AG09319 (cell line): ENCODE measurements at regions not wholly inside any gene's neighbourhood (a gene's known extent, or its start where the extent isn't known, plus 50 kb on each side); places are given as distances from the start of the nearest gene placed in this dataset.

Source experiments
- DNase-seq: peaks from one replicate; pipeline ENCODE4 v3.0.0-alpha.2; 2010; ENCODE audit warnings: low read depth; ENCODE audit errors: extremely low read depth
- TF ChIP-seq, protein P1 (sequence below): IDR thresholded peaks from 2 replicates; pipeline ENCODE4 v1.5.1; 2011; ENCODE audit warnings: low read depth, mild to moderate bottlenecking, inconsistent platforms, low read length, moderate library complexity

DNA sequence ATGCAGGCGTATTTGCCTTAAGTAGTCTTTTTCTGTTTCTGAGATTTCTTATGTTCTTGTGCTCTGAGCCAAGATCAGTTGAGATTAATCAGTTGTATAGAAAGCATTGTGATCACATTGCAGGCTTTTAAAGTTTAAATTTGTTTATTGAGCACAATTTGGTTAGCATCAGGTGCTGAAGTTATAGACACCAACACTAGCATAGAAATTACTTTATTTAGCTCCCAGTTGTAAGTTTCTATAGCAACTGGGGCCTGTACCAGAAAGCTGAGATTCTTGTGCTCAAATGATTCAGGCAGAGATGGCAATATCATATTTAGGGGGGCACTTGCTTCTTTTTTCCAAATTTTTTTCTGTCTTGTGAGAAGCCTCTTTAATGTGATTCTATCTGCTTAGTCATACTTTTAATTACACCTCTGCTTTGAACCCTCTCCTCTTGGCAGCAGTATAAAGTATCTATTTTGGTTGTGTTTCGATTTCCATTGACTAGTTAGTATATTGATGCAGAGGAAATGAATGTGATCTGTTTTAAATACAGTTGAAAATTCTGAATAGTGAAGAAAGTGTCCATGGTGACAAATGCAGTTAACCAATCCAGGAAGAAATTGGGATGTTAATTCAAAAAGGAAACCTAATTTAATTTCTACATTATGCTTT lies 241.7 kb upstream of the GBE1 start:
- TF ChIP-seq, protein P1, sequence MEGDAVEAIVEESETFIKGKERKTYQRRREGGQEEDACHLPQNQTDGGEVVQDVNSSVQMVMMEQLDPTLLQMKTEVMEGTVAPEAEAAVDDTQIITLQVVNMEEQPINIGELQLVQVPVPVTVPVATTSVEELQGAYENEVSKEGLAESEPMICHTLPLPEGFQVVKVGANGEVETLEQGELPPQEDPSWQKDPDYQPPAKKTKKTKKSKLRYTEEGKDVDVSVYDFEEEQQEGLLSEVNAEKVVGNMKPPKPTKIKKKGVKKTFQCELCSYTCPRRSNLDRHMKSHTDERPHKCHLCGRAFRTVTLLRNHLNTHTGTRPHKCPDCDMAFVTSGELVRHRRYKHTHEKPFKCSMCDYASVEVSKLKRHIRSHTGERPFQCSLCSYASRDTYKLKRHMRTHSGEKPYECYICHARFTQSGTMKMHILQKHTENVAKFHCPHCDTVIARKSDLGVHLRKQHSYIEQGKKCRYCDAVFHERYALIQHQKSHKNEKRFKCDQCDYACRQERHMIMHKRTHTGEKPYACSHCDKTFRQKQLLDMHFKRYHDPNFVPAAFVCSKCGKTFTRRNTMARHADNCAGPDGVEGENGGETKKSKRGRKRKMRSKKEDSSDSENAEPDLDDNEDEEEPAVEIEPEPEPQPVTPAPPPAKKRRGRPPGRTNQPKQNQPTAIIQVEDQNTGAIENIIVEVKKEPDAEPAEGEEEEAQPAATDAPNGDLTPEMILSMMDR = no peak
- no peak for DNase-seq

DNA sequence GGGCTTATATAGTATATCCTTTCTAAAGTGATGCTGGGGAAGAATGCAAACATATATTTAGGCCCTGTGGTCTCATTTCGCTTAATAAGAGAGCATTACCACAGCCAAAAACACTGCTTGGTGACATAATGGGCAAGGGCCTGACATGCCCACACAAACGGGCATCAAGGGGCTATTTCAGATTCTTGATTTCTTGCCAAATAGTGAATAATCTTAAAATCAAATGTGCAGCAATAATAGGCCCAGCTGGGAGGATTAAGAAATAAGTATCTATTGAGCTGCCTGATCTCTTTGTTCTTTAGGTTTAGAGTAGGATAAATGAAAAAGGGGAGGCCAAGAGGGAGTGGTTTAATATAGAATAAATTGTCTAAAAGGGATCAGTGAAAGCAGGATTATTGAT lies 241.0 kb upstream of the GBE1 start:
- TF ChIP-seq, protein P1 = no peak
- no peak for DNase-seq

DNA sequence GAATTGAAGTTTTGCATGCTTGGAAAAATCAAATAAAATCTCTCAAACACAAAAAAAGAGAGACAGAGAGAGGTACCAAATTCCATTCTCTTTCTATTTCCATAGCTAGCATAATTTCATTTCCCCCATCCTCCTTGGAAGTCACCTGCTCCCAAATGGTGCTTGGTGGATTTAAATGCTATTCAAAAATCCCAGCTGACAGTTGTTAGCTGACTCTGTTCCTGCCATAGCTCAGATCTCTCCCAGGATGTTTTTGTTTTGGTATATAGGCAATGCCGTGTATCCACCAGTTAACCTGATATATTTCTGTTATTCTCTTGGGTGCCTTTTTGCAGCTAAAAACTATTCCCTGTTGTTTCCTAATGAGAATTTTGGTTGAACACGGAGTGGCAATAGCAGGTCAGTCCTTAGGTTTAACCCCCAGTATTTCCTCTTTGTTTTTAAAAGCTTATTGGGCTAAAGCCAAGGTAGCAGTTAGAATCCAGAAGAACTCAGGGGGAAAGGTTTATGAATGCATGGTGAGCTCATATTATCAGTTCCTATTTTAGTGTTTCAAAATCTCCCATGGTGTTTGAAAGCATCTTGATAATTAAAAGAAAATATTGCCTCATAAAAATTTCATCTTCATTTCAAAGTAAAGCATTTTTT lies 240.0 kb upstream of the GBE1 start:
- DNase-seq = no peak
- TF ChIP-seq, protein P1 = no peak

DNA sequence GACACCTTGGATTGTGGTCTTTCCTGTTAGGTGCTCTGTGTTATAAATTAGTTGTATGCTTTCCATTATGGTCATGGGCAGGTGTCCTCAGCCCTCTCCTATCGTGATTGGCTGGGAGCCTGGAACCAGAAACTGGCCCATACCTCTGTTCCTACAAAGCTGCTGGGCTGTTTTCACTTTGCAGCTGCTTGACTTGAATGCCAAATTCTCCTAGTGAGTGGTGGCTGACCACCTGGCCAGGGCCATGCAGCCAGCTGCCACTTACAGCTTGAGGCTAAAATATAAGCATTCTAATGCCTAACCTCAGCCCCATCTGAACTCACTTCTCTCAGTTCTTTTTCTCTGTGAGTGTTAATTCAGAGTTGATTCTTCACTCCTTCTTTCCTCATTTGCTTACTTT lies 239.3 kb upstream of the GBE1 start:
- DNase-seq = no peak
- TF ChIP-seq, protein P1 = no peak

DNA sequence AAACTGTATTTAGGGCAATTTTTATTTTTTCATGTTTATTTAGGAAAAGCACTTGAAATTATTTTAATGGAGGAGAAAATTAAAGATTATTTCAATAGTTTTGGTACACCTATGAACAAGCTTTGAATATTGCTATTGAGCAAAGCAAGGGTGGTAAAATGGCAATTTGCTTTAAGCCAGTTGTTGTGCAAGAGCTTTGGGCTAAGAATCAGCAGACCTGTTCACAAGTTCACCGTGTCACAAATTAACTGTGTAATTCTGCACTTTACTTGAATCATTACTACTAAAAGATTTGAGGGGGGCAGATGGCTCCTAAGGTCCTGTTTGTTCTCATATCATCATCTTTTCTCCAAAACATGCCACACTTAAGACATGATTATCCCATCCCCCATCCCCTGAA lies 238.9 kb upstream of the GBE1 start:
- no peak for DNase-seq

DNA sequence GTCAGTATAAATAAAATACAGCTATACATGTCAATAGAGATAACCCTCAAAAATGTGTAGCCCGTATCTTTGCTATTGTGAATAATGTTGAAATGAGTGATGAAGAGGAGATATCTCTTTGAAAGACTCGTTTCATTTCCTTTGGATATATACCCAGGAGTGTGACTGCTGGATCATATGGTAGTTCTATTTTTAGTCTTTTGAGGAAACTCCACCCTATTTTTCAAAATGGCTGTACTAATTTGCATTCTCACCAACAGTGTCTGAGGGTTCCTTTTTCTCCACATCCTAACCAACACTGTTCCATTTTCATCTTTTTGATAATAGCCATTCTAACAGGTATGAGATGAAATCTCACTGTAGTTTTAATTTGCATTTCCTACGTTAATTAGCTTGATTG lies 237.5 kb upstream of the GBE1 start:
- DNase-seq = no peak
- TF ChIP-seq, protein P1 = no peak

More for the DNA sequence above, 238.9 kb upstream of the GBE1 start:
- TF ChIP-seq, protein P1 = no peak

DNA sequence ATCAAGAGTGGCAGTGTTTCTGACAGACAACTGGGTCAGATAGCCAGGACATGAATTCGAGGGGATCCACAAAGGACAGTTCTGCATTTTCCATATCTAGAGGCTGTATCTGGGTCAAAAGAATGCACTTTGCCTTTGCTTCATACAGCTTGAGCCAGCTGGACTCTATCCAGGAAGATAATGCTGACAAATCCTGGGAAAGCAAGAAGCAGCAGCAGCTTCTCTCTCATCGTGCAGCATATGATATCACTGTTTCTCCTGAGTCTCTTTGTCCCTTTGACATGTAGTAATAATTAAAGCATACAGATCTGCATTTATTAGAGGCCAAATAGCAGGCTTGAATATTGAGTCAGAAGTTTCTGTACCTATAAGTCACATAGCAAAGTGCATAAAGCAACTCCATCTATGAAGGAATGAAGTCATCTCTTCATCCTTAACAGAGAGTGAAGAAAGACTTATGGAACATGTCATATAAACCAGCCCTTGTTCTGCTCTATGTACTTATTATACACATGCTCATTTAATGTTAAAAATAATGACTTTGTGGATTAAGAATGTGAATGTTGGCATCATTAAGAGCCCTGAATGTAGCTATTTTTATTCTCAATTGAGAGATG lies 236.8 kb upstream of the GBE1 start:
- TF ChIP-seq, protein P1 = no peak
- no peak for DNase-seq
